Spinal cord (tissue), 9 donors: ENCODE measurements at regions not wholly inside any gene's neighbourhood (a gene's known extent, or its start where the extent isn't known, plus 50 kb on each side); places are given as distances from the start of the nearest gene placed in this dataset.
A peak's percentile ranks its signal among the peaks of the same experiment; 100 is the strongest.

Experiments
- DNase-seq, 6 donors: peaks; one replicate each; pipeline versions ENCODE4 v3.0.0 to v3.0.0-alpha.2; 2013 to 2015; ENCODE audit warnings: low spot score in 6 of 6, low read depth in 4 of 6
- H3K27ac ChIP-seq: one replicate; pipeline ENCODE4 v1.5.1; 2013; ENCODE audit warnings: low read depth, low read length, control low read depth
- H3K27me3 ChIP-seq: one replicate; pipeline ENCODE4 v1.6.1; 2013; ENCODE audit warnings: low read length; ENCODE audit not compliant: control insufficient read depth, insufficient read depth
- H3K36me3 ChIP-seq: one replicate; pipeline ENCODE4 v1.6.1; 2013; ENCODE audit warnings: low read length; ENCODE audit not compliant: control insufficient read depth, insufficient read depth
- H3K4me1 ChIP-seq: one replicate; pipeline ENCODE4 v1.6.1; 2013; ENCODE audit warnings: low read length; ENCODE audit not compliant: control insufficient read depth, insufficient read depth
- H3K4me3 ChIP-seq: one replicate; pipeline ENCODE4 v1.5.1; 2013; ENCODE audit warnings: low read depth, low read length, control low read depth
- H3K9me3 ChIP-seq: one replicate; pipeline ENCODE4 v1.6.1; 2013; ENCODE audit warnings: low read length; ENCODE audit not compliant: control insufficient read depth, insufficient read depth
- WGBS: methylation state at CpG from one replicate; pipeline ENCODE4 v1.1.5; 2013; ENCODE audit warnings: missing lambda C conversion rate; ENCODE audit not compliant: insufficient coverage; 5-methylcytosine and 5-hydroxymethylcytosine counted together
- donor health status: healthy.

- no peaks in the 10 kb centered on the region for H3K4me1 ChIP-seq
- H3K9me3 ChIP-seq: peaks cover 4% of the 10 kb centered on the region
- no peak overlapping the region for H3K4me3 ChIP-seq
- no peak overlapping the region for H3K27ac ChIP-seq
- no peaks in the 10 kb centered on the region for H3K36me3 ChIP-seq
- peak in 1 of 6 donors; percentile 2 for DNase-seq
- peaks cover 4% of the 10 kb centered on the region for H3K27me3 ChIP-seq
- 47% methylated on average over 2 of the region's 5 CpGs for WGBS
These were observed 97.7 kb downstream of the CBLN1 start for GRCh38 chr16:49183911-49184310.

DNA sequence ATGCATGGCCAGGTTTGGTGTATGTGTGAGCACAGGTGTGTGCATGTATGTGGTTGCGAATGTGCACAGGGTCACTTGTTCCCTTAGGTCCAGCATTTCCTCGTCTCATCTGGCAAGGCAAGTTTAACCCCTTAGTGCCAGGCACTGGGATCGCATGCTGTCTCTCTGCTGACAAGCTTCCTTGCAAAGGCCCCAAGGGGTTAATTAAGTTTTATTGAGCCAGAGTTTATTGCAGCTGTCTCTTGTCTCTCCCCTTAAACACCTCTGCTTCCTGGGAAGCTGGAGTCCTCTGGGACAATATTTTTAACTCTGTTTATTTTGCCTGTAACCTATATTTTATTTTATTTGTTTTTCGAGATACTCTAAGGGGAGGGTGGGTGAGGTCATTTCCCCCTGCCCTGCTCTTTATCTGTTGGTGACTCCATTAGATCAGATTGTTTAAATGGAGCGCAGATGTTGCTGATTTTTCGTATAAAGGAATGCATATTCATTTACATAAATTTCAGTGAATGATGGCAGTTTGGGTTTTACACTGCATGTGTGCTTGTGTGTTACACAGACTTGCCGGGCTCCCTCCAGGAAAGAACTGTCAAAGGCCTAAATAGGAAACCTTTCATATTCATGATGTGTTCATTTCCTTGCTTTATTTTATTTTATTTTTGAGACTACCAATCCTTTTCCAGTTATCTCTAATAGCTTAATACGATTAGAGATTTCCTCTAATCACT is 99.7 kb downstream of the CBLN1 start:
- Histone ChIP-seq H3K36me3 (no peaks in the 10 kb centered on the region), H3K4me1 (no peaks in the 10 kb centered on the region), H3K4me3 (no peak overlapping the region), H3K27me3 (peaks cover 4% of the 10 kb centered on the region), H3K9me3 (no peaks in the 10 kb centered on the region), H3K27ac (no peak overlapping the region)
- peak in 2 of 6 donors; percentile 5 to 67 for DNase-seq
- WGBS: 10% methylated on average over 2 of the region's 8 CpGs

- peak in 1 of 6 donors; percentile 0 for DNase-seq
- no peak overlapping the region for H3K4me3 ChIP-seq
- H3K27me3 ChIP-seq: peaks cover 4% of the 10 kb centered on the region
- no peaks in the 10 kb centered on the region for H3K36me3 ChIP-seq
- no peaks in the 10 kb centered on the region for H3K9me3 ChIP-seq
- H3K27ac ChIP-seq: no peak overlapping the region
- H3K4me1 ChIP-seq: no peaks in the 10 kb centered on the region
- WGBS: 25% methylated on average over 2 of the region's 4 CpGs
These were observed 101.8 kb downstream of the CBLN1 start for GRCh38 chr16:49179714-49180330.

GRCh38 chr16:49168126-49168525 is 113.5 kb downstream of the CBLN1 start:
- Histone ChIP-seq H3K27ac (no peak overlapping the region), H3K4me1 (no peaks in the 10 kb centered on the region), H3K36me3 (no peaks in the 10 kb centered on the region), H3K9me3 (no peaks in the 10 kb centered on the region), H3K4me3 (no peak overlapping the region), H3K27me3 (no peaks in the 10 kb centered on the region)
- DNase-seq: no peak
- WGBS: 92% methylated on average over 1 of the region's 1 CpG

DNA sequence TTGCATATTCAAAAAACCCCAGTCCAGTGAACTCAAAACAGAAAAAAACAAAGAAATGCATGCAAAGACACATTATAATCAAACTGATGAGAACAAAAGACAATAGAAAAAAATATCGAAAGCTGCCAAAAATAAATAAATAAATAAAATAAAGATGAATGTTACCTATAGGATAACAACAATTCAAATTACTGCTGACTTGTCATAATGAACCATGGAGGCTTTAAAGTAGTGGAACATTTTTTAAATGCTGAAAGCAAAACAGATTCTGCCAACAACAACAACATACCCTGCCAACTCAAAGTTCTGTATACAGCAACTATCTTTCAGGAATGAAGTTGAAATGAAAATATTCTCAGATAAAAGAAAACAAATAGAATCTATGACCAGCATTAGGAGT is 116.6 kb downstream of the CBLN1 start:
- no peak overlapping the region for H3K4me3 ChIP-seq
- WGBS: no CpG with 5 or more reads among the region's 1 CpG
- no peak for DNase-seq

GRCh38 chr16:49161191-49161590 is 120.4 kb downstream of the CBLN1 start:
- no peaks in the 10 kb centered on the region for H3K4me1 ChIP-seq
- H3K9me3 ChIP-seq: no peaks in the 10 kb centered on the region
- no peak overlapping the region for H3K27ac ChIP-seq
- no peak for DNase-seq
- WGBS: no CpG with 5 or more reads among the region's 2 CpGs
- no peaks in the 10 kb centered on the region for H3K36me3 ChIP-seq
- no peaks in the 10 kb centered on the region for H3K27me3 ChIP-seq
- H3K4me3 ChIP-seq: no peak overlapping the region

More for the DNA sequence above, 116.6 kb downstream of the CBLN1 start:
- H3K9me3 ChIP-seq: no peaks in the 10 kb centered on the region
- H3K27ac ChIP-seq: no peak overlapping the region
- no peaks in the 10 kb centered on the region for H3K36me3 ChIP-seq
- H3K4me1 ChIP-seq: no peaks in the 10 kb centered on the region
- no peaks in the 10 kb centered on the region for H3K27me3 ChIP-seq

DNA sequence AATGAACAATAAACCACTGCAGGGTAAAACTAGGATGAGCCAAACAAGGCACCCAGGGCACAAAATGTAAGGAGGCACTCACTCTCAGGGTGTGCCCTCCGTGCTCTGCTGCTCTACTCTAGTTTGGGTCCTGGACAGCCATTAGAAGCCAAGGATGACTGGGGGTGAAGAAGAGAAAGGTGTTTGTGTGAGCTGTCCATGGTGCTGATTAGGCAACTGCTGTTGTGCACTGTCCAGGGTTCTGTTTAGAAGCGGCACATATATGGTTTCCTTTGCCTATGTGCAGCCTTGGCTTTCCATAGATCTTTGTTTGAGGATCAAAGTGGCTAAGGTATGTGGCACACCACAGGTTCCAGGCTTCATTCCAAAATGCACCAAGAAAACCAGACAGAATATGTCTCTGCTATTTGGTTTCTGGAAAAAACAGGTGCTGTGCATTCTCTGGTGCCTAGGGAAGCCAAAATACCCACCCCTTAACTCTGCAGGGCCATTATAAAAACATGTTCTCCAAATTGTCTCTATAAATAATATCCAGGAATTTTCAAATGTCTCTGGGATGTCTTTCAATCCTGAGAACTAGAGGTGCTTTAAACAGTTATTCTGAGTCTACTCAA is 123.5 kb downstream of the CBLN1 start:
- no peak overlapping the region for H3K4me3 ChIP-seq
- H3K4me1 ChIP-seq: no peaks in the 10 kb centered on the region
- peak in 1 of 6 donors; percentile 39 for DNase-seq
- no peaks in the 10 kb centered on the region for H3K36me3 ChIP-seq
- no peak overlapping the region for H3K27ac ChIP-seq
- peaks cover 2% of the 10 kb centered on the region for H3K9me3 ChIP-seq
- 37% methylated on average over 2 of the region's 2 CpGs for WGBS
- no peaks in the 10 kb centered on the region for H3K27me3 ChIP-seq

GRCh38 chr16:49150341-49150740 is 131.3 kb downstream of the CBLN1 start:
- DNase-seq: peak in 3 of 6 donors; percentile 4 to 73 (median 8)
- H3K27ac ChIP-seq: no peak overlapping the region
- H3K27me3 ChIP-seq: no peaks in the 10 kb centered on the region
- no peaks in the 10 kb centered on the region for H3K4me1 ChIP-seq
- H3K36me3 ChIP-seq: no peaks in the 10 kb centered on the region
- peaks cover 2% of the 10 kb centered on the region for H3K9me3 ChIP-seq
- 26% methylated on average over 2 of the region's 2 CpGs for WGBS
- no peak overlapping the region for H3K4me3 ChIP-seq

DNA sequence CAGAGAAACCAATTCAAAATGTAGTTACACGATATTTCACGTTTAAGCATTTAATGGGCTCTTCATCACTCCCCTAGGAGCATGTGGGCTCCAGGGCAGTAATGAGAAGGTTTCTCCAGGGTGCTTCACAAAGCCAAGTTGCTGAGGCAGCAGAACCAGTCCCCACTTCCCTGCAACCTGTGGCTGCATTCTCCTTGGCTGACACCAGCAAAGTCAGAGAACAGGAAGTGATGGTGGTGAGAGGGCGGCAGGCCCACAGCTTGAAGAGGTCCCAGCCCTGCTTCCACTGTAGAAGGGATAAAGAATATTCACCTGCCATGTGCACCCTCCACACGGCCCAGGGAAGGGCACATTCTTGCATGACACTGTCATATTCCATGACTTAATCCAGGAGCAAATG is 133.2 kb downstream of the CBLN1 start:
- Histone ChIP-seq H3K4me3 (no peak overlapping the region), H3K9me3 (no peaks in the 10 kb centered on the region), H3K27me3 (no peaks in the 10 kb centered on the region), H3K36me3 (no peaks in the 10 kb centered on the region), H3K27ac (no peak overlapping the region), H3K4me1 (no peaks in the 10 kb centered on the region)
- 67% methylated on average over 1 of the region's 4 CpGs for WGBS
- peak in 1 of 6 donors; percentile 9 for DNase-seq
